HUES64 (cell line): ENCODE measurements at regions not wholly inside any gene's neighbourhood (a gene's known extent, or its start where the extent isn't known, plus 50 kb on each side); places are given as distances from the start of the nearest gene placed in this dataset.
"Not testable (repeated sequence)": the region's sequence is repeated elsewhere in the genome, so short reads cannot be mapped to it uniquely, and the experiment has no call there.

Experiments
- H3K27ac ChIP-seq: 2 replicates; pipeline ENCODE4 v1.7.0; 2013; ENCODE audit warnings: low read depth, low read length, inconsistent platforms
- H3K27me3 ChIP-seq: 2 replicates; pipeline ENCODE4 v1.6.1; 2013; ENCODE audit warnings: mild to moderate bottlenecking, low read length; ENCODE audit not compliant: insufficient read depth
- H3K36me3 ChIP-seq: 2 replicates; pipeline ENCODE4 v1.6.1; 2013; ENCODE audit warnings: mild to moderate bottlenecking, low read length; ENCODE audit not compliant: insufficient read depth
- H3K4me1 ChIP-seq: 2 replicates; pipeline ENCODE4 v1.6.1; 2013; ENCODE audit warnings: mild to moderate bottlenecking, low read length, moderate library complexity; ENCODE audit not compliant: insufficient read depth
- H3K4me3 ChIP-seq: 2 replicates; pipeline ENCODE4 v1.5.1; 2013; ENCODE audit warnings: mild to moderate bottlenecking, low read length, moderate library complexity
- H3K9ac ChIP-seq: 2 replicates; pipeline ENCODE4 v1.6.1; 2013; ENCODE audit warnings: mild to moderate bottlenecking, low read depth, low read length
- H3K9me3 ChIP-seq: 2 replicates; pipeline ENCODE4 v1.6.1; 2013; ENCODE audit warnings: low read depth, low read length; ENCODE audit not compliant: insufficient read depth
- WGBS: fragments of 150-250, 120-280 bp; methylation state at CpG from one replicate; pipeline ENCODE4 v1.1.7; 2013; ENCODE audit warnings: missing lambda C conversion rate; 5-methylcytosine and 5-hydroxymethylcytosine counted together

DNA sequence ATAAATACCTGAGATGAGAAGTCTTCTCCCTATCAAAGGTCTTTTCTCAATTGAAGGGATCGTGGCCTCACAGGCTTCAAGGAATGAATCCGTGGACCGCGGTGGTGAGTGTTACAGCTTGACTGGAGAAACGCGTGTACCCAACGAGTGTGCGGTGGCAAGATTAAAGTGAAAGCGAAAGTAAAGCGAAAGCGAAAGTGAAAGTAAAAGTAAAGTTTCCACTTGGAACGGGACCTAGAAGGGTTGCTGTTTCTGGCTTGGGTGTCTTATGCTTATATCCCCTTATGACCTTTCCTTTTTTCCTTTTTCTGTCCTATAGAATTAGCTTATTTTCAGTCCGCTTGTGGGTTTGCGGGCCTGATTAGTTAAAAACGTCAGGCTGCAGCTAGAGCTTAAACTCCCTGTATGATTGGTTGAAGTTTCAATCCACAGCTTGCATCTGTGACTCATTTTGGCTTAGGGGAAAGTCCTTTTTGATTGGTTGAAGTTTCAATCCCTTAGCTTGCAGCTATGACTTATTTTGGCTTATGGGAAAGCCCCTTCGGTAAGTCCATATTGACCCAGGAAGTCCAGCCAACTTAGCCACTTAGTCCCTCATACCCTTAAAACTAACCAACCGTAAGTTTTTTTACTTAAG, 924.3 kb upstream of the CDH10 start:
- Histone ChIP-seq H3K4me3 (no peak overlapping the region), H3K9me3 (0 out of 2 replicates have a peak, but pooled peaks cover under 1% of the 10 kb centered on the region), H3K27ac (no peak overlapping the region), H3K27me3 (no peaks in the 10 kb centered on the region), H3K9ac (no peak overlapping the region), H3K4me1 (peaks cover 51% of the 10 kb centered on the region), H3K36me3 (no peaks in the 10 kb centered on the region)
- WGBS: 90% methylated on average over 17 of the region's 17 CpGs

GRCh38 chr5:25568294-25568693, 923.5 kb upstream of the CDH10 start:
- Histone ChIP-seq H3K9me3 (peaks cover 9% of the 10 kb centered on the region), H3K36me3 (no peaks in the 10 kb centered on the region), H3K4me3 (no peak overlapping the region), H3K4me1 (peaks cover 43% of the 10 kb centered on the region), H3K27ac (peak overlapping the region; percentile 9; the same call in 1 of the 2 replicates), H3K27me3 (no peaks in the 10 kb centered on the region), H3K9ac (no peak overlapping the region)
- WGBS: no CpG with 5 or more reads among the region's 1 CpG

GRCh38 chr5:25567881-25568280, 923.1 kb upstream of the CDH10 start:
- peaks cover 12% of the 10 kb centered on the region for H3K9me3 ChIP-seq
- no peaks in the 10 kb centered on the region for H3K27me3 ChIP-seq
- no peak overlapping the region for H3K9ac ChIP-seq
- peaks cover 39% of the 10 kb centered on the region for H3K4me1 ChIP-seq
- H3K4me3 ChIP-seq: no peak overlapping the region
- no peaks in the 10 kb centered on the region for H3K36me3 ChIP-seq
- H3K27ac ChIP-seq: peak overlapping the region; percentile 36; the same call in 1 of the 2 replicates
- 57% methylated on average over 3 of the region's 3 CpGs for WGBS

- Histone ChIP-seq H3K9me3 (peaks cover 18% of the 10 kb centered on the region), H3K27ac (no peak overlapping the region), H3K9ac (no peak overlapping the region), H3K27me3 (no peaks in the 10 kb centered on the region), H3K4me3 (no peak overlapping the region), H3K36me3 (no peaks in the 10 kb centered on the region), H3K4me1 (peaks cover 10% of the 10 kb centered on the region)
Measured at GRCh38 chr5:25562656-25563055, 917.9 kb upstream of the CDH10 start.

DNA sequence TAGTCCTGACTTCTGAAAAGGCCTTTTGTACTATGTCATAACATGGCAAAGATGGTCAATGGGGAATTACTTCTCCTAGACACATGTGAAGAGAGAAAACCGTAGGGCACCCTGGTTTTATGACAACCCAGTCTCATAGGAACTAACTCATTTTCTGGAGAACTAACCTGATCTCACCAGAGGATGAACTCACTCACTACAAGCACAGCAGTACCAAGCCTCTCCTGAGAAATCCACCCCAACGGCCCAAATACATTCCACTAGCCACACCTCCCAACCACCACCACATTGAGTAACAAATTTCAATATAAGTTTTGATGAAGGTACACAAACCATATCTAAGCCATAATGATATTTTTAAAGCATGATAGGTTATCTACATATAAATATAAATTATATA, 909.3 kb upstream of the CDH10 start:
- WGBS: 70% methylated on average over 2 of the region's 2 CpGs
- peaks cover 6% of the 10 kb centered on the region for H3K4me1 ChIP-seq
- H3K9ac ChIP-seq: no peak overlapping the region
- no peaks in the 10 kb centered on the region for H3K36me3 ChIP-seq
- no peaks in the 10 kb centered on the region for H3K9me3 ChIP-seq
- H3K27ac ChIP-seq: no peak overlapping the region
- H3K4me3 ChIP-seq: no peak overlapping the region
- no peaks in the 10 kb centered on the region for H3K27me3 ChIP-seq

DNA sequence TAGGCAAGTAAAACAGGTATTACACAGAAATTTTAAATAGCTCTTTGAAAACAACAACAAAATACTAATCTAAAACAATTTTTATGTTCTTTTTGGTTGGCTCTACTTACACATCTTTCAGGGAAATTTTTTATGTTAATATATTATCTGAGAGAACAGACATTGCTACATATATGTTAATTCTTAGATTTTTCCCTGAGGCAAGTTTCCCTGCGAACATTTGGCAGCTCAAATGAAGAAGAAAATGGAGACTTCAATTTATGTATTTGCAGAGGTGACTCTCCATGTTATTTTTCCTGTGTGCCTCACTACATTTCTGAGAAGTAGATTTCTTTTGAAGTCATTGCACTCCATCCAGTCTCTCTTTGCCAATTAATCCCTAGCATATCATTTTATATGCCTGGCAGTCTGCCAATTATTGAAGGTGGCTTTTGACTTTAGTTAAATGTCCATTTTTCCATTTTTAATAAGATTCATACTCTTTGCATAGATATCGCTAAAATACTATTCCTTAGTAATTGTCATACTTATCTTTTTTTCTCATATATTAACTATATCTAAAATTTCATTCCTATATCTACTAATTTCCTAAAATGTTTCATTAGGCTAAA, 908.2 kb upstream of the CDH10 start:
- no peaks in the 10 kb centered on the region for H3K27me3 ChIP-seq
- H3K4me3 ChIP-seq: no peak overlapping the region
- H3K27ac ChIP-seq: no peak overlapping the region
- H3K4me1 ChIP-seq: no peaks in the 10 kb centered on the region
- H3K9me3 ChIP-seq: no peaks in the 10 kb centered on the region
- WGBS: 89% methylated on average over 1 of the region's 2 CpGs
- no peak overlapping the region for H3K9ac ChIP-seq
- no peaks in the 10 kb centered on the region for H3K36me3 ChIP-seq

- Histone ChIP-seq H3K27me3 (no peaks in the 10 kb centered on the region), H3K4me3 (no peak overlapping the region), H3K36me3 (no peaks in the 10 kb centered on the region), H3K9ac (no peak overlapping the region), H3K9me3 (peaks cover 2% of the 10 kb centered on the region; the same call in 1 of the 2 replicates), H3K4me1 (no peaks in the 10 kb centered on the region), H3K27ac (no peak overlapping the region)
Measured at GRCh38 chr5:25550793-25551192, 906.0 kb upstream of the CDH10 start.

DNA sequence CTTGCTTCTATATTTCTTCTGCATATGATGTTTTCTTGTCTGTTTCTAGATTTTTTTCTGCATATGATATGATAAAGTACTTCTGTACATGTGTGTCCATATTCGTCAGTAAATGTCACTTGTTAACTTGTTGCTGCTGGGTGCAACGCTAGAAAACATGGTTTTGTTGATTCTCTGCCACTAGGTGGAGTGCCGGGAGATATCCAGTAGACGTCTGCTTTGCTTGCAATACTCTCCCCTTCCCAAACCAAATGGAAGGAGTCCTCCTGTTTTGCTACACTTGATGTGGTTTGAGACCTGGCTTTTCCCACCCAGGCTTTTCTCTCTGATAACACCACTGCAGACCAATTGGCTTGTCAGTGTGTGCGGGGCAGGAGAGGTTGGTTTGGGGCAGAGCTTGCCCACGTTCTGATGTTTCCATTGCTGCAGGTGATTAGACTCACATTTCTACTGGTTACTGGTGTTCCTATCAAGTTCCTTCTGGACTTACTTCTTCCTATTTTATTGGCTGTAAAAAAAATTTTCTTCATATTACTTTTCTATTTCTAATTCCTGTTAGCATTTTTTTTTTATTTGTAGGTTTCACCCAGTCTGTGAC, 900.0 kb upstream of the CDH10 start:
- Histone ChIP-seq H3K27ac (no peak overlapping the region), H3K27me3 (no peaks in the 10 kb centered on the region), H3K36me3 (no peaks in the 10 kb centered on the region), H3K9me3 (peaks cover 6% of the 10 kb centered on the region; the same call in 1 of the 2 replicates), H3K9ac (no peak overlapping the region), H3K4me3 (no peak overlapping the region), H3K4me1 (no peaks in the 10 kb centered on the region)
- 44% methylated on average over 6 of the region's 6 CpGs for WGBS

DNA sequence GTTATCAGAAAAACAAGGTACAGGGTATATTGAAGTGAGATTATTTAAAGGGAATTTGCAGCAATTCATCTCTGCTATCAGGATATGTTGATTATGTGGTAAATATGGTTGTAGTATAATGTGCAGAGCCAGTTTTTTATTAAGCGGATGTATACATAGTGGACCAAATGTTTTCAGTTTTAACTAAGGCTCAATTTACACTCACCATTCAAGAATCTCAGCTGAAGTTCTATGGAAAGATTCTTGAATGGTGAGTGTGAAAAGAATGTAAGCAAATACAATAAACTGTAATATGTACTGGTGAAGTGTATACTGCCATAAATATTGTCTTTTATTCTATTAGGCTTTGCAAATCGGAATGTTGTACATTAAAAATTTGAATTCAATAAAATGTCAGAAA, 895.9 kb upstream of the CDH10 start:
- WGBS: 100% methylated on average over 1 of the region's 2 CpGs
- Histone ChIP-seq H3K4me3 (no peak overlapping the region), H3K27ac (no peak overlapping the region)

GRCh38 chr5:25539536-25539935, 894.8 kb upstream of the CDH10 start:
- Histone ChIP-seq H3K27me3 (no peaks in the 10 kb centered on the region), H3K4me3 (no peak overlapping the region), H3K9ac (no peak overlapping the region), H3K4me1 (no peaks in the 10 kb centered on the region), H3K27ac (no peak overlapping the region), H3K9me3 (no peaks in the 10 kb centered on the region), H3K36me3 (no peaks in the 10 kb centered on the region)
- 93% methylated on average over 2 of the region's 2 CpGs for WGBS

More for the DNA sequence above, 895.9 kb upstream of the CDH10 start:
- H3K4me1 ChIP-seq: no peaks in the 10 kb centered on the region
- no peaks in the 10 kb centered on the region for H3K36me3 ChIP-seq
- H3K9ac ChIP-seq: no peak overlapping the region
- H3K9me3 ChIP-seq: 0 out of 2 replicates have a peak, but pooled peaks cover 2% of the 10 kb centered on the region
- no peaks in the 10 kb centered on the region for H3K27me3 ChIP-seq

DNA sequence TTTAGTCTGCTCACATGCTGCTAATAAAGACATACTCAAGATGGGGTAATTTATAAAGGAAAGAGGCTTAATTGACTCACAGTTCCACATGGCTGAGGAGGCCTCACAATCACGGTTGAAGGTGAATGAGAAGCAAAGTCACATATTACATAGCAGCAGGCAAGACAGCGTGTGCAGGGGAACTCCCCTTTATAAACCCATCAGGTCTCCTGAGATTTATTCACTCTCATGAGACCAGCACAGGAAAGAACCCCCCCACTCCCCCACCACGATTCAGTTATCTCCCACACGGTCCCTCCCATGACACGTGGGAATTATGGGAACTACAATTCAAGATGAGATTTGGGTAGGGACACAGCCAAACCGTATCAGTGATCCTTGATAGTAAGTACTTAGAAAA, 891.7 kb upstream of the CDH10 start:
- H3K4me1 ChIP-seq, H3K36me3 ChIP-seq, H3K9me3 ChIP-seq, H3K4me3 ChIP-seq, H3K9ac ChIP-seq, H3K27ac ChIP-seq, H3K27me3 ChIP-seq: not testable (repeated sequence)
- 97% methylated on average over 6 of the region's 6 CpGs for WGBS
